IMR-90 (cell line): ENCODE measurements at regions not wholly inside any gene's neighbourhood (a gene's known extent, or its start where the extent isn't known, plus 50 kb on each side); places are given as distances from the start of the nearest gene placed in this dataset.

Source experiments
- ATAC-seq: fragments of 200-7000 bp; cut with Tn5 transposase; 2 replicates; pipeline ENCODE4 v1.9.1; 2020; ENCODE audit warnings: low read depth, mild to moderate bottlenecking, moderate library complexity
- BruUV-seq: library from RNA; stranded (reverse); fragments of 400-500 nt; replicated peaks from 2 replicates; lab custom pipeline; 2021; lab: Mats Ljungman, UMichigan
- CTCF ChIA-PET: fragments of 300-600 bp; formaldehyde crosslinking; extraction: SDS; loops from one replicate; lab custom pipeline; 2021; ENCODE audit warnings: antibody characterized with exemption; lab: Yijun Ruan, JAX
- POLR2A ChIA-PET: fragments of 300-600 bp; sonication (Branson Sonifier 250); formaldehyde crosslinking; loops from one replicate; lab custom pipeline; 2022; ENCODE audit warnings: antibody characterized with exemption; ENCODE audit not compliant: unreplicated experiment; lab: Charles Lee
- DNase-seq: peaks from one replicate; pipeline ENCODE4 v3.0.0; 2013
- H2AFZ ChIP-seq: replicated peaks from 2 replicates; pipeline ENCODE3; 2013; ENCODE audit warnings: low read length, mild to moderate bottlenecking; ENCODE audit not compliant: poor library complexity
- H2AK5ac ChIP-seq: 2 replicates; pipeline ENCODE4 v1.6.1; 2013; ENCODE audit warnings: low read depth, low read length, inconsistent platforms
- H2AK9ac ChIP-seq: replicated peaks from 2 replicates; pipeline ENCODE3; 2013; ENCODE audit warnings: mild to moderate bottlenecking, low read depth, low read length, moderate library complexity; ENCODE audit not compliant: poor library complexity
- H2BK120ac ChIP-seq: 2 replicates; pipeline ENCODE4 v1.6.1; 2013; ENCODE audit warnings: low read depth, low read length, inconsistent platforms
- H2BK15ac ChIP-seq: 3 replicates; pipeline ENCODE4 v1.6.1; 2013; ENCODE audit warnings: low read depth, low read length, inconsistent platforms
- H2BK20ac ChIP-seq: 2 replicates; pipeline ENCODE4 v1.6.1; 2013; ENCODE audit warnings: low read depth, mild to moderate bottlenecking, inconsistent platforms, low read length, moderate library complexity
- H2BK5ac ChIP-seq: 2 replicates; pipeline ENCODE4 v1.6.1; 2013; ENCODE audit warnings: mild to moderate bottlenecking, low read depth, low read length, inconsistent platforms; ENCODE audit not compliant: poor library complexity, severe bottlenecking
- H3K14ac ChIP-seq: replicated peaks from 2 replicates; pipeline ENCODE4 v1.6.1; 2013; ENCODE audit warnings: low read depth, low read length, inconsistent platforms
- H3K18ac ChIP-seq: 2 replicates; pipeline ENCODE4 v1.6.1; 2013; ENCODE audit warnings: low read depth, low read length, control low read depth
- H3K23ac ChIP-seq: 2 replicates; pipeline ENCODE4 v1.6.1; 2013; ENCODE audit warnings: low read depth, low read length, inconsistent platforms
- H3K27ac ChIP-seq: 2 replicates; pipeline ENCODE4 v1.5.1; 2013; ENCODE audit warnings: mild to moderate bottlenecking, control low read depth, low read length; ENCODE audit not compliant: insufficient read depth
- H3K27me3 ChIP-seq: 2 replicates; pipeline ENCODE4 v1.6.1; 2013; ENCODE audit warnings: low read length; ENCODE audit not compliant: control insufficient read depth, insufficient read depth
- H3K36me3 ChIP-seq: 2 replicates; pipeline ENCODE4 v1.6.1; 2013; ENCODE audit warnings: low read length, mixed read lengths; ENCODE audit not compliant: control insufficient read depth, insufficient read depth
- H3K4ac ChIP-seq: 2 replicates; pipeline ENCODE4 v1.6.1; 2013; ENCODE audit warnings: low read depth, low read length, inconsistent platforms
- H3K4me1 ChIP-seq: 2 replicates; pipeline ENCODE4 v1.6.1; 2013; ENCODE audit warnings: low read length, mixed read lengths; ENCODE audit not compliant: control insufficient read depth, insufficient read depth
- H3K4me2 ChIP-seq: 2 replicates; pipeline ENCODE4 v1.6.1; 2013; ENCODE audit warnings: low read depth, mild to moderate bottlenecking, control low read depth, low read length, moderate library complexity
- H3K4me3 ChIP-seq: 2 replicates; pipeline ENCODE4 v1.5.1; 2013; ENCODE audit warnings: low read depth, mild to moderate bottlenecking, control low read depth, low read length, moderate library complexity; ENCODE audit not compliant: insufficient read depth
- H3K56ac ChIP-seq: 2 replicates; pipeline ENCODE4 v1.6.1; 2013; ENCODE audit warnings: low read length, inconsistent platforms; ENCODE audit not compliant: insufficient read depth; ENCODE audit errors: extremely low read depth
- H3K79me1 ChIP-seq, 2 experiments: 2 replicates each; pipeline ENCODE4 v1.6.1; 2013; ENCODE audit warnings: low read length in 2 of 2, inconsistent platforms in 1 of 2, low read depth in 1 of 2
- H3K9ac ChIP-seq: 2 replicates; pipeline ENCODE4 v1.6.1; 2013; ENCODE audit warnings: low read depth, low read length, control low read depth
- H3K9me1 ChIP-seq: 2 replicates; pipeline ENCODE4 v1.6.1; 2013; ENCODE audit warnings: low read length, inconsistent platforms; ENCODE audit not compliant: insufficient read depth
- H3K9me3 ChIP-seq: 2 replicates; pipeline ENCODE4 v1.6.1; 2013; ENCODE audit warnings: low read length; ENCODE audit not compliant: control insufficient read depth, insufficient read depth
- H4K20me1 ChIP-seq: 2 replicates; pipeline ENCODE4 v1.6.1; 2013; ENCODE audit warnings: low read length, inconsistent platforms; ENCODE audit not compliant: insufficient read depth
- H4K5ac ChIP-seq: 2 replicates; pipeline ENCODE4 v1.6.1; 2013; ENCODE audit warnings: mild to moderate bottlenecking, low read depth, low read length, control low read depth
- H4K8ac ChIP-seq, 2 experiments: 2 replicates each; pipeline ENCODE4 v1.6.1; 2013; ENCODE audit warnings: low read depth in 2 of 2, low read length in 2 of 2, control low read depth in 1 of 2, inconsistent platforms in 1 of 2
- H4K91ac ChIP-seq: 2 replicates; pipeline ENCODE4 v1.6.1; 2013; ENCODE audit warnings: low read depth, low read length, inconsistent platforms; ENCODE audit not compliant: insufficient read depth
- FOS ChIP-seq: fragments of 150-350 bp; IDR thresholded peaks from 2 replicates; pipeline ENCODE4 v1.6.1; 2016; ENCODE audit warnings: low read depth, low read length
- WGBS, 2 experiments: methylation state at CpG; one replicate each; pipeline versions ENCODE4 v1.1.5 to v1.1.7; 2013; ENCODE audit warnings: missing lambda C conversion rate in 2 of 2; ENCODE audit not compliant: insufficient read length in 1 of 2; ENCODE audit errors: extremely low coverage in 2 of 2; 5-methylcytosine and 5-hydroxymethylcytosine counted together
- dilution Hi-C: fragments of 300-500 bp; cut with HindIII; formaldehyde crosslinking; loops from one replicate; pipeline ENCODE4 v1.14.3; 2018; ENCODE audit warnings: low sequenced_read_pairs; ENCODE audit not compliant: unreplicated experiment
- in situ Hi-C: fragments of 300-500 bp; cut with MboI; formaldehyde crosslinking; loops from 3 replicates; pipeline ENCODE4 v1.14.3; 2019; ENCODE audit warnings: low sequenced_read_pairs, inconsistent platforms, mixed read lengths
- intact Hi-C: fragments of 100-400 bp; cut with micrococcal nuclease; formaldehyde crosslinking; loops from 2 replicates; pipeline ENCODE4 v1.10.0; 2022
- TF ChIP-seq, protein P1 (sequence below): conservative IDR thresholded peaks from 2 replicates; pipeline ENCODE4 v1.5.1; 2012; ENCODE audit warnings: mild to moderate bottlenecking, low read depth, low read length, improper control_type of control experiment

DNA sequence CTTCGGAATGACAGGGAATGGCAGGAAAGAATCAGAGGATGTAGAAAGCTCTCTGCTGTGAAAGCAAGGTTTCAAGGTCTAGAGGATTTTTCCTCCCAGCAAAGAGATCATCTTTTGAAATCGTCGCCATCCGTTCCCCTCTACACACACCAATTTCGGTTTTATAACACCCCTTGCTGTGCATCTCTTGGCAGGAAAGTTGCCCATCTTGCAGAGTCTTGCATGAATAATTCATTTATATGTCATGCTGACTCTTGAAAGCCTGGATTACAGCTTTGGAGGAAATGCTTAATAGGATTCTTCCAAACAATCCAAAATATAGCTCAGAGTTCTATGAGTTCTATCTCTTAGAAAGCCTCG lies 262.7 kb downstream of the CHL1 start:
- dilution Hi-C loops = no loop called here
- Histone ChIP-seq H2BK15ac (no peak overlapping the region), H3K14ac (no peak overlapping the region), H3K79me1 (no peaks in the 10 kb centered on the region), H3K9ac (no peak overlapping the region), H3K23ac (no peak overlapping the region), H3K4me2 (no peak overlapping the region), H2AK9ac (no peak overlapping the region), H3K9me1 (no peaks in the 10 kb centered on the region), H4K5ac (no peak overlapping the region), H3K9me3 (no peaks in the 10 kb centered on the region), H3K36me3 (no peaks in the 10 kb centered on the region), H4K91ac (no peak overlapping the region), H3K27me3 (no peaks in the 10 kb centered on the region), H2AK5ac (no peak overlapping the region), H2BK20ac (no peak overlapping the region), H2AFZ (no peak overlapping the region), H3K27ac (no peak overlapping the region), H4K8ac (no peak overlapping the region), H3K4me3 (no peak overlapping the region), H3K4me1 (no peaks in the 10 kb centered on the region), H2BK5ac (no peak overlapping the region), H2BK120ac (no peak overlapping the region), H3K18ac (no peak overlapping the region), H4K20me1 (no peaks in the 10 kb centered on the region), H3K4ac (no peak overlapping the region), H3K56ac (no peak overlapping the region)
- DNase-seq = no peak
- TF ChIP-seq, protein P1, sequence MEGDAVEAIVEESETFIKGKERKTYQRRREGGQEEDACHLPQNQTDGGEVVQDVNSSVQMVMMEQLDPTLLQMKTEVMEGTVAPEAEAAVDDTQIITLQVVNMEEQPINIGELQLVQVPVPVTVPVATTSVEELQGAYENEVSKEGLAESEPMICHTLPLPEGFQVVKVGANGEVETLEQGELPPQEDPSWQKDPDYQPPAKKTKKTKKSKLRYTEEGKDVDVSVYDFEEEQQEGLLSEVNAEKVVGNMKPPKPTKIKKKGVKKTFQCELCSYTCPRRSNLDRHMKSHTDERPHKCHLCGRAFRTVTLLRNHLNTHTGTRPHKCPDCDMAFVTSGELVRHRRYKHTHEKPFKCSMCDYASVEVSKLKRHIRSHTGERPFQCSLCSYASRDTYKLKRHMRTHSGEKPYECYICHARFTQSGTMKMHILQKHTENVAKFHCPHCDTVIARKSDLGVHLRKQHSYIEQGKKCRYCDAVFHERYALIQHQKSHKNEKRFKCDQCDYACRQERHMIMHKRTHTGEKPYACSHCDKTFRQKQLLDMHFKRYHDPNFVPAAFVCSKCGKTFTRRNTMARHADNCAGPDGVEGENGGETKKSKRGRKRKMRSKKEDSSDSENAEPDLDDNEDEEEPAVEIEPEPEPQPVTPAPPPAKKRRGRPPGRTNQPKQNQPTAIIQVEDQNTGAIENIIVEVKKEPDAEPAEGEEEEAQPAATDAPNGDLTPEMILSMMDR = no peak
- no peak for TF ChIP-seq FOS
- BruUV-seq = no TSS peak
- ATAC-seq = no peak
- intact Hi-C loops = no loop called here
- no CpG with 5 or more reads among the region's 6 CpGs for WGBS, 2 experiments
- in situ Hi-C loops = no loop called here
- ChIA-PET POLR2A (no interaction called here), CTCF (no interaction called here)
